Posterior cingulate gyrus (tissue), 11 donors: ENCODE measurements at regions not wholly inside any gene's neighbourhood (a gene's known extent, or its start where the extent isn't known, plus 50 kb on each side); places are given as distances from the start of the nearest gene placed in this dataset.
"Not testable (repeated sequence)": the region's sequence is repeated elsewhere in the genome, so short reads cannot be mapped to it uniquely, and the experiment has no call there.

Source experiments
- DNase-seq, 10 donors: peaks; one replicate each; pipeline versions ENCODE4 v3.0.0 to v3.0.0-alpha.2; 2020 to 2021; ENCODE audit warnings: mixed read lengths in 3 of 10
- intact Hi-C: fragments of 100-400 bp; cut with DNase I; formaldehyde crosslinking; loops from one replicate; pipeline ENCODE4 v1.15.1; 2023

DNA sequence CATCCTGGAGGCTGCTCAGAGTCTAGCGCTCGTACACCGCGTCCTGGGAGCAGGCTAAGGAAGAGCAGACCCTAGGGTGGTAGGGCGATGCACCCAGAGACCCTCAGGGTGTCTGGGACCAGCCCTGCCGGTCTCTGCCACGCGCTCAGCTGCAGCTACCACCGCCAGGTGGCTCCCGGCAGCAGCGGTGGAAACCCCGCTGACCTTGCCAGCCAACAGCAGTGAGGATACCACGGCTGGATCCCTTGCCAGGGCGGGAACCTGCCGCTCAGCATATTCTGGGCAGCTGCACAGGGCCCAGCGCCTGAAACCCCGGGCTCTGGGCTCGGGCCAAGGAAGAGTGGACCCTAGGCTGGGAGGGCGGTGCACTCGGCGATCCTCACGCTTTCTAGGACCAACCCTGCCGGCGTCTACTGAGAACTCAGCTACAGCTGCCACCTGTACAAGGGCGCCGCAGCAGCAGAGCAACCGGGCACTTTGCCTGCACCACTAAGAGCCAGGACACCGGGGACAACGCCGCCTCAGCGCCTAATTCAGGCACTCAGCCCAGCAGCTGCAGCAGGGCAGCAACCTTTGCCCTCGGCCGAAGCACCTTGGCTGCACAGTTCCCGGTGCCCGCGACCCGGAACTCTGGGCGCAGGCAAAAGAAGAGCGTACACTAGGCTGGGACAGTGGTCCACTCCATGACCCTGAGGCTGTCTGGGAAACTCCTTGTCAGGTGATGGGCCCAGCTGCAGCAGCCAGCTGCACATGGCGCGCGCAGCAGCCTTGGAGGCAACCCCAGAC lies 80.8 kb downstream of the POTEB2 start:
- intact Hi-C loops = not testable (repeated sequence)
- peak in 1 of 10 donors; percentile 1 for DNase-seq

DNA sequence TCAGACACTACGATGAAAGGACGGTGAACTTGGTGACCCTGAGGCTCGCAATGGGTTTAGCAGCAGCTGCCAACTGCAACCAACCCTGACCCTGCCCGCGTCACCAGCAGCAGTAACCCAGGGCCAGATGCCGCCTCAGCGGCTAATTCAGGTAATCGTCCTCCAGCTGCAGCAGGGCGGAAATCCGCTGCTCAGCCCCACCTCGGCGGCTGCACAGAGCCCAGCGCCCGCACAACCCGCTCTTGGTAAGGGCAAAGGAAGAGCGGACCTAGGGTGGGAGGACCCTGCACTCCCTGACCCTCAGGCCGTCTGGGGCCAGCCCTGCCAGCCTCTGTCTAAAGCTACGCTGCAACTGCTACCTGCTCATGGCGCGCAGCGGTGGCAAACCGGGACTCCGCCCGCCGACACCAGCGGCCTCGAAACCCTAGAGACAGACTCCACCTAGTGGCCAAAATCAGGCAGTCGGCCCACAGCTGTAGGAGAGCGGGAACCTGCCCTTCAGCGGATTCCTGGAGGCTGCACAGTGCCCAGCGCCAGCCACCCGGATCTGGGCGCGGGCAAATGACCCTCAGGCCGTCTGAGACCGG lies 82.4 kb downstream of the POTEB2 start:
- DNase-seq = peak in 3 of 10 donors; percentile 15 to 42 (median 35)
- intact Hi-C loops = not testable (repeated sequence)

DNA sequence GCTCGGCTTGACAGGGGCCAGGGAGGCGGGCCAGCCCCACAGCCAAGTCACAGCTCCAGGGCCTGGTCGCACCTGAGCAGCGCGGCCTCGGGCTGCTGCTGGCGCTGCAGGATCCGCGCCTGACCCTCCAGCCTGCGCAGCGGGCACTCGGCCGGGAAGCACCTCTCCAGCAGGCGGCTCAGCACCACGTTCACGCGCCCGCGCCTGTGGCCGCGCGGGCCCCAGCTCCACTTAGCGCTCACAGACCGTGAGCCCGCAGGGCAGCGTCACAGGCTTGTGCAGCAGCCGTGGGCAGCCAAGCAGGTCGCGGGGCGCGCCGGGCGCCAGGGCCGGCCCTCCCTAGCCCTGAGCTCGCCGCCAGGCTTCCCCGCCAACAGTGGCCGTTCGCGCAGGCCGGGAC lies 90.7 kb downstream of the POTEB2 start:
- intact Hi-C loops, DNase-seq: not testable (repeated sequence)

DNA sequence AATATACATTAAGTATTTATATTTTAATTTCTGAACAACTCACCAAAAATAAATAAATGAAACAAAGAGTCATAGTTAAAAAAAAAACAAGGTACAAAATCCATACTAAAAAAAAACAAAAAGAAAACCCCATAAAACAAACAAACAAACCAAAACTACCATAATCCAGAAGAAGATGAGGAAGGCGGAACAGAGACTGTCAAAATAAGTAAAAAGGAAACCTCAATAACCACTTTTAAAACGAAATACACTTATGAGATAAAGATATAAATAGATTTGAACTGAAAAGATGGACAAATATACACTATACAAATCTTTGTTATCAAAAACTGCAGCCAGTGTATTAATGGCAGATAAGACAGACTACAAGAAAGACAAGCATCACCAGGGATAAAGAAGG lies 98.2 kb downstream of the POTEB2 start:
- DNase-seq, intact Hi-C loops: not testable (repeated sequence)

DNA sequence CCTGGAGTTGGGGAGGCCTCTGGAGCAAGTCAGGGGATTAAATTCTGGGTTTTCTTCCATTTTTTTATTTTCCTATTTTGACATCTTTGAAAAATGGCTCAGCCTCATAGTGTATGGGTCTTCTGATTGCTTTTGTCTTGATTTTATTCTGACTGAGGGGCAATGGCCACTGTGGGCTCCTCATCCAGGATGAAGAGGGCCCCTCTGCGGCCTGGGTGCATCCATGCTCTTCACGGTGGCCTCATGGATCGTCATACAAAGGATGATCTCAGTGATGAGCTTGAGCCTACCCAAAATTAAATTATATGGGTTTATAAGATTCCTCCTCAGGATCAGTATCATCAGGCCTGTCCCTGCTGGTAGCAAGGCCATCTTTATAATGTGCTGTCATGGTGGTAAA lies 103.7 kb downstream of the POTEB2 start:
- intact Hi-C loops = not testable (repeated sequence)
- peak in 1 of 10 donors; percentile 5 for DNase-seq

DNA sequence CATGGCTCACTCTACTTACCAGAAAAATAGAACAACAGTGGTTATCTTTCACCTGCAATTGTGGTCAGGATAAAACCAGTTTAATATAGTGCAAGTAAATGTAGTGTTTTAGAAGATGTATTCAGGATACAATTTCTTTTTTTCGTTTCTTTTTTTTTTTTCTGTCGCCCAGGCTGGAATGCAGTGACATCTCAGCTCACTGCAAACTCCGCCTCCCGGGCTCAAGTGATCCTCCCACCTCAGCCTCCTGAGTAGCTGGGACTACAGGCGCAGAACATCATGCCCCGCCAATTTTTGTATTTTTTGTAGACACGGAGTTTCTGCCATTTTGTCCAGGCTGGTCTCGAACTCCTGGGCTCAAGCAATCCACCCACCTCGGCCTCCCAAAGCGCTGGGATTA lies 109.7 kb downstream of the POTEB2 start:
- DNase-seq, intact Hi-C loops: not testable (repeated sequence)

DNA sequence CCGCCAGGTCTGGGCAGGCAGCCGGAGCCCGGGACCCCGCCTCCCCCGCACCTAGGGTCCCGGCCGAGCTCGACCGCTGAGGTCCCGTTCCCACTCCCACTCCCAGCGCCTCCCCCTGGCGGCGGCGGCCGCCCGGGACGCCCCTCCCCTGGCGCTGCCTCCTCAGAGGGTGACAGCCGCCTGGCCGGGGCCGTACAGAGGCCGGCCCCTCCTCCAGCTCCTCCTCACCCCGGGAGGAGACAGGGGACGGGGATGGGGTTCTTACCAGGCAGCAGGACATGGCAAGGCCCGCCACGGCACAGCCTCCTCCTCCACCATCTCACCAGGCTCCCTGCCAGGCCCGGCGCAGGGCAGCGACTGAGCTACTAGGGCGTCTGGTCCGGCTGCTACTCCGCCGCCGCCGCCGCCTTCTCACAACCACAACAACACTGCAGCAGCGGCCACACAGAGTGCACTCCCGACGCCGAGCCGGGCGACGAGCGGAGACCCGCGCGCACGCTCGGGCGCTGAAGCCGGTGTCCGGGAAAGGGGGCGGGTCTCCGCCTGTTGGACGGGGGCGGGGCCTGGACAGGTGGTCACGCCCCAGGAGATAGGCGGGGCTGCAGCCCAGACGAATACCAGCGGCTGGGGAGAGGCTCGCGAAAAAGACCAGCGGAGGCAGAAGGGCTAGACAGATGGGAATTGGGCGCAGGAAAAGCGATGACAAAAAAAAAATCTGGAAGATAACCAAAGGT lies 110.3 kb downstream of the POTEB2 start:
- DNase-seq = peak in 4 of 10 donors; percentile 23 to 97 (median 56)
- intact Hi-C loops = not testable (repeated sequence)

DNA sequence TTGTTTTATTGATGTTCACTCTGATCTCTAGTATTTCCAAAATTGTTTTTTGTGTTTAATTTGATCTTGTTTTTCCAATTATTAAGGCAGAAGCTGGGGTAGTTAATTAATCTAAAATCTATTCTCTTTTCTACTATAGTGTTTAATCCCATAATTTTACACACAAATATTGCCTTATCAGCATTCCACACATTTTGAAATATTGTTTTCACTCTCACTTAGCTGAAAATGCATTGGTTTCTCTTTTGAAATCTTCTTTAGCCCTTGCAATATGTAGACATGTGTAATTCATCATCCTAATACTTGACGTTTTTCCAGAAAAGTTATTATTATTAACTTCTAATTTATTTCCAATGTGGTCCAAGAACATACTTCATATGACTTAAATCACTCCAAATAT lies 132.6 kb downstream of the POTEB2 start:
- intact Hi-C loops, DNase-seq: not testable (repeated sequence)
